Right renal cortex interstitium (tissue), 3 donors: ENCODE measurements at regions not wholly inside any gene's neighbourhood (a gene's known extent, or its start where the extent isn't known, plus 50 kb on each side); places are given as distances from the start of the nearest gene placed in this dataset.
A peak's percentile ranks its signal among the peaks of the same experiment; 100 is the strongest.
"Not testable (repeated sequence)": the region's sequence is repeated elsewhere in the genome, so short reads cannot be mapped to it uniquely, and the experiment has no call there.

ENCODE experiments used
- DNase-seq, 3 donors: peaks; one replicate each; pipeline ENCODE4 v3.0.0-alpha.2; 2013; ENCODE audit warnings: low read depth in 3 of 3, low spot score in 2 of 3

DNA sequence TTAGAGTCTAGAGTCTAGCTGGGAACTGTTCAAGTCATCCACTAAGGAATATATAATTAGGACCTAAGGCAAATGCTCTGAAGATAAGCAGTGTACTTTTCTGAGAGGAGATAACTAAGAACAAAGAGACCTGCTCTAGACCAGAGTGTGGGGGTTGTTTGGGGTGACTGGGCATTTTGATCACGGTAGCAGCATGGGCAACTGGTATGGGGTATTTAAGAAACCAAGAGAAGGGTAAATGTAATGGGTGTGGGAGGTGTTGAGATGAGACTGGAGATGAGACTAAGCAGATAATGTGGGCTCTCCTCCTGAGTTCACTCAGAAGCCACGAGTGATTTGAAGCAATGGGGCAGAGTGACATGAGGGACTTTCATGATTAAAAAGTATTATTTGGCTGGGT is 1082.9 kb downstream of the GATA3 start:
- DNase-seq: no peak

DNA sequence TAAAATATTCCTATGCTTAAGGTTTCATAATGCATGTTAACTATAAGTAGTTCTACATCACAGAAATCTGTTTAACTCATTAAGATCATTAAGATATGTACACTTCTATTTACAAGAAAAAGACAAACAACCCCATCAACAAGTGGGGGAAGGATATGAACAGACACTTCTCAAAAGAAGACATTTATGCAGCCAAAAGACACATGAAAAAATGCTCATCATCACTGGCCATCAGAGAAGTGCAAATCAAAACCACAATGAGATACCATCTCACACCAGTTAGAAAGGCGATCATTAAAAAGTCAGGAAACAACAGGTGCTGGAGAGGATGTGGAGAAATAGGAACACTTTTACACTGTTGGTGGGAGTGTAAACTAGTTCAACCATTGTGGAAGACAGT is 1084.3 kb downstream of the GATA3 start:
- not testable (repeated sequence) for DNase-seq

DNA sequence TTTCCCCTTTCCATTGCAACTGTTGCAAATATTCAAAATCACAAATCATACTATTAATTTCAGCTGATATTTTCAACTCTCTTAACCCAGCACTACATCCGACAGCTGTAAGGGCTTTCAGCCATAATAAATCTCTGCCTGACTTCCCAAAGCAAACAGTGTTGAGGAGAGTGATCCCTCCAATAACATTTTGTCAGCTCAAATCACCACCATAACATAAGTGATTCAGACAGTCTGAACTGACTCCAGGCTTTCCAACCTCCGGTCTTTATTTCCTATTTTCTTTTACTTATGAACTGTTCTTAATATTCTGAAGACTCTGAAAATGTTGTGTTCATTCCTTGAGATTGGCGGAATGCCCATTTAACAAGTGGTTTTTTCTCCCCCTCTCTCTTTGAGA is 1085.9 kb downstream of the GATA3 start:
- DNase-seq: peak in 1 of 3 donors; percentile 6

DNA sequence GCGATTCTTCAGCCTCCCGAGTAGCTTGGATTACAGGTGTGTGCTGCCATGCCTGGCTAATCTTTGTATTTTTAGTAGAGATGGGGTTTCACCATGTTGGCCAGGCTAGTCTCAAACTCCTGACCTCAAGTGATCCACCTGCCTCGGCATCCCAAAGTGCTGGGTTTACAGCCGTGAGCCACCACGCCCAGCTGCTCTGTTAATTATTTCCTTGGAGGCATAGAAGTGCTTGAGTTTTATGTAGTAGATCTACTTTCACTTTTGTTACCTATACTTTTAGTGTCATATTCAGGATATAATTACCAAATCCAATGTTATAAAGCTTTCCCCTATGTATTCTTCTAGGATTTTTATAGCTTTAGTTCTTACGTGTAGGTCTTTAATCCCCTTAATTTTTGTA is 1093.0 kb downstream of the GATA3 start:
- no peak for DNase-seq

- no peak for DNase-seq
Measured at GRCh38 chr10:9149134-9149533, 1094.6 kb downstream of the GATA3 start.

DNA sequence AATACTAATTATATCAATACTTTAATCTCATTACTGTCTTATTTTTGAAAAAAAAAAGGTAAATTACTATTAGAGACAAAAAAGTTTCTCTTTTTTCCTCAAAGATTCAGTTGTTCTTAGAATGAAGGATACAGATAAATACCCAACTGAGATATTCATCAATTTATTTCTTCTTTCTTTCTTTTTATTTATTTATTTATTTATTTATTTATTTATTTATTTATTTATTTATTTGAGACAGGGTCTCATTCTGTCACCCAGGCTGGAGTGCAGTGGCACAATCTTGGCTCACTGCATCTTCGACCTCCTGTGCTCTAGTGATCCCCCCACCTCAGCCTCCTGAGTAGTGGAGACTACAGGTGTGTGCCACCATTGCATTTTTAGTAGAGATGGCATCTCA is 1098.6 kb downstream of the GATA3 start:
- DNase-seq: not testable (repeated sequence)

GRCh38 chr10:9157656-9158055 is 1103.2 kb downstream of the GATA3 start:
- no peak for DNase-seq

- DNase-seq: no peak
Measured at GRCh38 chr10:9158675-9159074, 1104.2 kb downstream of the GATA3 start.

DNA sequence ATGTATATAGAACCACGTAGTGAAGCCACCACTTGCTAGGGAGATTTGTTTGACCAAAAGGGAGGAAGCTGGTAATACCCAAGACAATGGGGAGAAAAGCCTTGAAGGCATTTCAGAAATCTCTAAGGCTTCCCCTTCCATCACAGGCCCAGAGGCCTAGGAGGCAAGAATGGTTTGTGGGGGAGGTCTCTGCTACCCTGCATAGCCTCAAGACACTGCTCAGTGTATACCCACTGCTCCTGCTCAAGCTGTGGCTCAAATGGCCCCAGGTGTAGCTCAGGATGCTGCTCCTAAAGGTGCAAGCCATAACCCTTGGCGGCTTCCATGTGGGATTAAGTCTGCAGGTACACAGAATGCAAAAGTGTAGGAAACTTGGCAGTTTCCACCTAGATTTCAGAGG is 1105.8 kb downstream of the GATA3 start:
- DNase-seq: no peak

DNA sequence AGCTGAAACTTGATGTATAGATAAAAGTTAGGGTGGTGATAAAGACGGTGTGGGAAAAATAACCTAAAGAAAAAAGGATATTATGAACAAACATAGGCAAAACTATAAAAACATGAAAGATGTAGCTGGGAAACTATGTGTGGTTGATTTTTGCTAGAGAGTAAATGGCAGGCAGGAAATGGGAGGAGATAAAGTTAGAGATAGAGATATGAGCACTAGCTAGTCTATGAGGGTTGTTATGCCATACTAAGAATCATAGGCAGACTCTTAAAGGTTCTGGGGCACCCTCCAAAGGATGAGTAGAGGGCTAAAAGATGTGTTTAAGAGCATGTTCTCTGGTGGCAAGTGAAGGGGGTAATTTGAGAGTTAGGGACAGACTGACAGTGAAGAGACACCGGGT is 1109.2 kb downstream of the GATA3 start:
- DNase-seq: no peak

DNA sequence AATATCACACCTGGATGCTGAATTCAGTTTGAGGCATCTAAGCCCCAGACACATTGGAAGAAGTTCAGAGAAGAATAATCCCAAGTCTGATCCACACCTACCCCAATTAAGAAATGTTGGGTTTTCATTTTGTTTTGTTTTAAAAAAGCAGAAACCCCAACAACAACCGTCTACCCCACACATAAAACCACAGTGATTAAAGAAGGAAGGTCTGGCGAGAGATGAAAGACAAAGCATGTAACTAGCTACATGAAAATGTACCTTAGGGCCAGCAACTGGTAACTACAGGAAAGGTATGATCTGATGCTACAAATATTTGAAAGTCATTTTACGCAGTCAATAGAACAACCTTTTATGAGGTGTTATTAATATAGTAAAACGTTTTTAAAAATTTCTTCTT is 1112.3 kb downstream of the GATA3 start:
- DNase-seq: no peak

- DNase-seq: no peak
Measured at GRCh38 chr10:9172276-9172675, 1117.8 kb downstream of the GATA3 start.

- no peak for DNase-seq
Measured at GRCh38 chr10:9175200-9175599, 1120.7 kb downstream of the GATA3 start.

DNA sequence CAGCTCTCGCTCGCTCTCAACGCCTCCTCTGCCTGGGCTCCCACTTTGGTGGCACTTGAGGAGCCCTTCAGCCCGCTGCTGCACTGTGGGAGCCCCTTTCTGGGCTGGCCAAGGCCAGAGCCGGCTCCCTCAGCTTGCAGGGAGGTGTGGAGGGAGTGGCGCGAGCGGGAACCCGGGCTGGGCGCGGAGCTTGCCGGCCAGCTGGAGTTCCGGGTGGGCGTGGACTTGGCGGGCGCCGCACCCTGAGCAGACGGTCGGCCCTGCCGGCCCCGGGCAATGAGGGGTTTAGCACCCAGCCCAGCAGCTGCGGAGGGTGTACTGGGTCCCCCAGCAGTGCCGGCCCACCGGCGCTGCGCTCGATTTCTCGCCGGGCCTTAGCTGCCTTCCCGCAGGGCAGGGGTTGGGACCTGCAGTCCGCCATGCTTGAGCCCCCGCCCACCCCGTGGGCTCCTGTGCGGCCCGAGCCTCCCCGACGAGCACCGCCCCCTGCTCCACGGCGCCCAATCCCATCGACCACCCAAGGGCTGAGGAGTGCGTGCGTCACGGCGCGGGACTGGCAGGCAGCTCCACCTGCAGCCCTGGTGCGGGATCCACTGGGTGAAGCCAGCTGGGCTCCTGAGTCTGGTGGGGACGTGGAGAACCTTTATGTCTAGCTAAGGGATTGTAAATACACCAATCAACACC is 1128.9 kb downstream of the GATA3 start:
- not testable (repeated sequence) for DNase-seq

DNA sequence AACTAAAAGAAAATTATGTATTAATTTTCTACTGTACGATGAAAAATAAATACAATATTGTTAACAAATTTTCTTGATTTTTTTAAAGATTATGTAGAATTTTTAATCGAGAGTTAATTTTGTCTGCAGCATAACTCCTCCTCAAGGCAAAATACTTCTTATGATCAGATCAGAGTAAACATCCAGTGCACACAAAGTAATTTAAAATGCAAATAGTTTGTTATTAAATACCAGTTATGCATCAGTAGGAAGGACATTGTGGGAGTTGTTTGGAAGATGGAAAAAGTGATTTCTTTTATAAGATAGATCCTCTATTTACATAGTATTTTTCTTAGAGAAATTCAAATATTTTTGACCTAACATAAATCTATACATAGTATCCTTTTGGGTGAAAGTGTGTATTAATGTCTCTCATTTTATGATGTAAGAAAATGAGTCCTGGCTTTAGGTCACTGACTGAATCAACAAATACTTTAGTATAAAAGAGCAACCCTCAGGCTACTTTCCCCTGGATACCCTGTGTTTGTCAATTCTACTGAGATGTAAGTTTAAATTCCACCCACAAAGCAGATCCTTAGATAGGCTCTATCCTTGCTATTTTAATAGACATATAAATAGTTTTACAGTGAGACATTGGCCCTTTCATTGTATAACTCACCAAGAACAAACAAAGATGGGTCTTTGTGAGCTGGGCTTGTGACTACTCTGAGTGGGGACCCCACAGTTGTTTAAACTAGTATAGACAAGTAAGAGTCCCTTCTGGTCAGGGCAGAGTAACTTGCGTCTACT is 1133.7 kb downstream of the GATA3 start:
- no peak for DNase-seq

DNA sequence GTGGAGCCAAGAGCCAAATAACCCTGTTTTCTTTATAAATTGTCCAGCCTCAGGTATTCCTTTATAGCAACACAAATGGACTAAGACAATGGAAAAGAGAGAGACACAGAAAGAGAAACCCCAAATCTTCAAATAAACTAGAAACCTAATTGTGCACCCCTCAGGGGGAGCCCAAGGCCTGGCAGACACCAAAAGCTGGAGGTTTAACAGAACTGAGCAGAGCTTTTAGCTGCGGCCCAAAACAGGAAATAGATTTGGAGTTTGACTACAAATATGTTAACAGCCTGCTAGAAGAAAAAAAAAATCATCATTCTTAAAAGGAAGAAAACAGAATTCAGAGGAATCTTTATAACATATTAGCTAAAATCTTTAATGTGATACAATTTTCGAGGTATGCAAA is 1135.0 kb downstream of the GATA3 start:
- DNase-seq: no peak

DNA sequence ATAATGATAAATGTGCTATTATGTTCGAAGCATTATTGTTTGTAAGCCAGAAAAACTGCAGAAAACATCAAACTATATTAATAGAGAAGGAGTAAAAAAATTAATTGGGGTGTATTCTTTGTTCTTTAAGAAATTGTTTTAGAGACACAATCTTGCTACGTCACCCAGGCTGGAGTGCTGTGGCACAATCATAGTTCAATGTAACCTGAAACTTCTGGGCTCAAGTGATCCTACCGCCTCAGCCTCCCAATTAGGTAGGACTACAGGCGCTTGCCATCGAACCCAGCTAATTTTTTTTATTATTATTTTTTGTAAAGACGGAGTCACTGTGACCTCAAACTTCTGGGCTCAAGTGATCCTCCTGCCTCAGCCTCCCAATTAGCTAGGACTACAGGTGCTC is 1138.6 kb downstream of the GATA3 start:
- DNase-seq: no peak

DNA sequence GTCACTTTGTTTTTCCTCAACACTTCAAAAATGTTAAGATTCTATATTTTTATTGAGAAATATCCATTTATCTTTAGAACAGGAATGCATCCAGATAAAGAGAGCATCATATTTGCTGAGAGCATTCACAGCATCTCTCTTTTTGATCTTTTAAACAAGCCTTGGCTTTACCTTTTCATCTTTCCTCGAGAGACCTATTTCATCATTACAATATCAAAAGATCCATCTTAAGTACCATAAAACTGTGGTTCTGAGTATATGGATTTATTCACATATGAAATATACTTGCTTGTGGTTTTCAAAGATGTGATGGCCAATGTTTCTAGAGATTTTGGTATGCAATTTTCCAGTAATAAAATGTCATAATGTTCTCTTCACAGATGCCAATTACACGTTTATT is 1140.9 kb downstream of the GATA3 start:
- no peak for DNase-seq

DNA sequence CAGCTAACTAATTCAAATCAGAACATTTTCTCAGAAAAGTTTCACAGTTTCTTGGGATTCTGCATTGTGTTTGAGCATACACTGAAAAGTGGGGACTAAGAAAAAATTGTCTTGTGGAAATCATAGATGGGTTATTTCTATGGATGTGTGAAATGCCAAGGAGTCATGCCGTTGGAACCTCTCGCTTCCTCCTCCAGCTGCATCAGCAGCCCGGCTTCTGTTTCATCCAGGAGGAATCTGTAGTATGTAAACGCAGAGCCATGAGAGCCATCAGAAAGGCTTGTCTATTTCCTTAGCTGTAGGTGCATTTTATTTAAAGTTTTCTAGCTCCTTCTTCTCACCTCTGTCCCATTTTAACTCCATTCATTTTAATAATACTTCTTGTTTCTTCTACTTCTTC is 1144.1 kb downstream of the GATA3 start:
- DNase-seq: no peak

DNA sequence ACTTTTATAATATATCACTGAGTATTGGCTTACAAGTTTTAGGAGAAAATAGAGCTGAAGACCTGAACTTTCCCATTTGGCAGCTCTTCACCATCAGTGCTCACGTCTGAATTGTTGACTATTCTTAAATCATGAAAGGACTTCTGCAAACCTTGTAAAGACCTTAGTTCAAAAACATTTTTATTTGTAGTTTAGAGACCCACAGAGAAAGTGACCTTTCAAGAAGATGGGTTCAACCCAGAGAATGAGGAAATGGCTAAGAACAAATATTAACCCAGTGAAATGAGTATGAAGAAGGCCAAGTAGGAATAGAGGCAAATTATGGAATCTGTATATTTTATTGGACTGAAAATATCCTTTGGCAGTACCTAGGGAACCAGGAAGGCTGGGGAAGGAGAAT is 1151.1 kb downstream of the GATA3 start:
- DNase-seq: no peak

GRCh38 chr10:9209105-9209798 is 1154.8 kb downstream of the GATA3 start:
- peak; percentile 47 to 77 (median 74) for DNase-seq

GRCh38 chr10:9211228-9211627 is 1156.7 kb downstream of the GATA3 start:
- no peak for DNase-seq
